ENCODE measurements at regions not wholly inside any gene's neighbourhood (a gene's known extent, or its start where the extent isn't known, plus 50 kb on each side); places are given as distances from the start of the nearest gene placed in this dataset.

DNA sequence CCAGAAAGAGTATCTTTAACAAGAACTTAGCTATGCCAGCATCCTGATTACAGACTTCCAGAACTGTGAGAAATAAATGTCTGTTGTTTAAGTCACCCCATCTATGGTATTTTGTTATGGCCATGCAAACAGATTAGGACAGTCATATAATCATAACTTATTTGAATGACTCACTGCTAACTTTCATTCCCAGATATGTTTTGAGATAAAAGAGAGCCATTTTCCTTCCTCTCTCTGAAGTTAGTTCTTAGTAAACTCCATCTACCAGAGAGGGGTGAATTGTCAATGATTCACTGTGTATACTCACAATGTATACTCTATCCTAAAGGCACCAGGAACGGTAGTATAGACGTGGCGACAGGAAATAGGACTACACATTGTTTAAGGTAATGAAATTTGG is 179.4 kb upstream of the DPH6 start:
- no peak for DNase-seq (ENCODE audit: low spot score)

DNA sequence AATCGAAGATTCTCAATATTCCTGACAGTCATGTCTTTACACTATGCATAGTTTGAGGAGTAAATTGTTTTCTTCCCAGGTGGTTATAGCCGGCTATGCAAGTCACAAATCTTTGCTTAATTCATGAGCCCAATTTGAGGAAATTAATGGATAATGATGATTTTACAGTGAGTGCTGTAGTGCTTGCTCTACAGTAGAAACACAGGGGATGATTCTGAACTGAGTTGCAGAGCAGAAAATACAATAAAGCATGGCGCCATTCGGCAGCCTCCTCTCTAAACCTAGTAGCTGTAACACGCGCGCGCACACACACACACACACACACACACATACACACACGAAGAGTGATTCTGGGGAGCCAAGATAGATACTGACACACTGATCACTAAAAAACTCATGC is 181.7 kb upstream of the DPH6 start:
- DNase-seq (ENCODE audit: low spot score), result no peak

DNA sequence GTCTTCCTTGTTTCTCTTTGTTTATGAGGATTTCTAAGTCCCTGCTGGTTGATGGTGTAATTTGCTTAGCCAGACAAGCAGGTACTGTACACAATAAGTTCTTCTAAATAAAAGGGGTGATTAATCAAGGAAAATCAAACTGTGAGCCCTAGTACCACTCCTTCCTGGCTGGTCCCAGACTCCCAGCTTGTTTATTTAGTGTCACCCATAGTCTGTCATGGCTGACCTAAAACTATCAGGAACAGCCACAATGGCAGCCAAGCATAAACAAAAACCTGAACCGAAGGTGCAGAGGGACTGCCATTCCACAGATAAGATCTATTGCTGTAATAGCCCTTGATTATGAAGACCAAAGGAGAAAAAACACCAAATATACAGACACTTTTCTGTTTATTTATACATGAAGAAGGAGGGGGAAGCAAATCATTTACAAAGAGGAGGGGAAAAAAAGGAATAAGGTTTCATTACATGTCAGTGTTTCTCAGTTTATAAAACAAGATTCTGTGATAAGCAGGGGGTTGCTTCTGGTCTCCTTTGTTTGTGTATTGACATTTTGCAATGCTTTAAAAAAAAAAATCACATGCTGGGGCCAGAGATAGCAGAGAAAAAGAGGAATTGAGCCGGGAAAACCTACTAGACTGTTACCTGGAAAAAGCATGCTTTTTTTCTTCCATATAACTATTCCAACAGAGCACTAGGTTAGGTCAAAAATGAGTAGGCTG is 182.4 kb upstream of the DPH6 start:
- no peak for DNase-seq (ENCODE audit: low spot score)

DNA sequence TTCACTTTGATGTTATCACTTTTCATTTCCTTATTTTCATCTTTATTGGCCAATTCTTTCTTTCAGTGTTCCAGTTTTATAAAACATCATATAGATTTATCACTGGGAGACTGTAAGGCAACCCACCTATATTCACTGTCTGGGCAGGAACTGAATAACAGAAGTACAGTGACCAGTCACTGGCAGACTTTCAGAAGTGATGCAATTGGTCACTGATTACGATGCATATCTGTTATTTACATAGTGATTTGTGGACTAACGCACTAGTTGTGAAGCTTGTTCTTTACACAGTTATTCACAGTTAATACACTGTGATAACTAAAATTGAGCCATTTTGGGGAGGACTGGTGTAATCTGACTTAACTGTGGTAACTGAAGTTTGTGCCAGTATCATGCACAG is 190.2 kb upstream of the DPH6 start:
- no peak for DNase-seq (ENCODE audit: low spot score)

DNA sequence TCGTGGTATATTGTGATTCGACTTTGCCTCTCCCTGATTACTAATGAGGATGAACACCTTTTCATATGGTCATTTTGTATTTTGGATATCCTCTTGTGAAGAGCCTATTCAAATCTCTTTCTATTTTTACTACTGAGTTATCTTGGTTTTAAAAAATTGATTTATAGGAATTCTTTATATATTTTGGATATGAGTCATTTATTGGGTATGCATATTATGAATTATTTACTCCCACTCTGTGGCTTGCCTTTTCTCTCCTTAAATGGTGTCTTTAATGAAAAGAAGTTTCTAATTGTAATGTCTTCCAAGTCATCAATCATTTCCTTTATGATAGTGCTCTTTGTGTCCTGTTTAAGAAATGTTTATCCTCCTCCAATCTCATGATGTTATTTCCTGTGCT is 191.5 kb upstream of the DPH6 start:
- DNase-seq (ENCODE audit: low spot score), result no peak

DNA sequence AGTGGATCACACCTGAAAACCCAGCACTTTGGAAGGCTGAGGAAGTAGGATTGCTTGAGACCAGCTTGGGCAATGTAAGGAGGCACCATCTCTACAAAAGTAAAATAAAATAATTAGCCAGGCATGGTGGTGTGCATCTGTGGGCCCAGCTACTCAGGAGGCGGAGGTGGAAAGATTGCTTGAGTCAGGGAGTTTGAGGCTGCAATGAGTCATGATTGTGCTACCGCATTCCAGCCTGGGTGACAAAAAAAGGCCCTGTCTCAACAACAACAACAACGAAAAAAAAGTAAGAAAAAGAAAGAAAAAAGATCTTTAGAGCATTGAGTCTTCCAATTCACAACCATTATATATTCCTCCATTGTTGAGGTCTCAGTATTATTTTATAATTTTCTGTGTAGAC is 192.4 kb upstream of the DPH6 start:
- peak; percentile 79 for DNase-seq (ENCODE audit: low spot score)

DNA sequence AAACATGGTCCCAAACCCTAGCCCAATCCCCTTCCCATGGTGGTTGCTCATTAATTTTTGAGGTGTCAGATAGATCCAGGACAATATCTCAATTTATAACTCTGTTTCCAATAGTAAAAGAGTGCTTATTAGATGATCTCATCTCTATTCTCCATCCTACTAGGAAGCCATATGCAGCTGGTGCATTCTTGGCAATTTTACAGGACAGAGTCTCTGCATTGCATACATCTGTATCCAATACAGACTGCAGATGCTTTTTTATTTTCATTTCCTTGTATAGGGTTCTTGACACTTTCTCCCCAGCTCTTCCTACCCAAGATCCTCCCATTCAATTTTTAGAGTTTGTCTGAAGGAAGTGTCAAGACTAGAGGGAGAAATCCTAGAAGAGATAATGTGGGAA is 194.8 kb upstream of the DPH6 start:
- DNase-seq (ENCODE audit: low spot score), result no peak

DNA sequence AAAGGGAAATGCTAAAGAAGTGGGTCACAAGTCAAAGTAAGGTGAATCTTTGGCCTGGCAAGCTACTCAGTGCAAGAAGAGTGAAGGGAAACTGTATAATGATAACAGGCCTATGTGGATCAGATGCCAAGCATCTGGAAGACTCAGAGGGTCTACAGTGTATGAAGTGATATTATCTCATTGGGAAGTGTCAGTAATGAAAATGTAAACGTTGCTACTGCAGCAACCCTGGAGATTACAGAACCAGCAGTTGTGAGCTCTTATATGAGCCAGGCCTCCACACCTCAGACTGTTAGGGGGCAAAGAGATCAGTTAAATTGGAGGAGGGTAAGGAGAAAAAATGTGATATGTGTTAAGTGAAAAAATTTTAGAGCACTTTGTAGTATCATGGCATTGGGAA is 195.4 kb upstream of the DPH6 start:
- no peak for DNase-seq (ENCODE audit: low spot score)

DNA sequence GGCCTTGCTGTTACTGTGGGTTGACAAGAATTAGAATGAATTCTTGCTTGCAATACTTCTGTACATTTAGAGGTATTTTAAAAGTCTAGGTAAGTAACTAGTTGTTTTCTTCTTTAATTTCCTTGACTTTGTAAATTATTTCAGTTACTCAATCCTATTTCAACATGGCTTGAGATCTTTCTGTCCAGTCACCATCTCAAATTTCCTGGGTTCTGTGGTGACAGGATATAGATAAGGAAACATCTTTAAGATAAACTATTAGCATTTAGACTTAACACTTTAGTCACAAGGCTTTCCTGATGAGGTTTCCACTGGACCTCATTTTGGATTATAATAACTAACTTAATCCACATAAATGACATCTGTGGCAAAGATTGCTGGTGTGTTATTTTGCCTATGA is 195.9 kb upstream of the DPH6 start:
- DNase-seq (ENCODE audit: low spot score), result no peak

DNA sequence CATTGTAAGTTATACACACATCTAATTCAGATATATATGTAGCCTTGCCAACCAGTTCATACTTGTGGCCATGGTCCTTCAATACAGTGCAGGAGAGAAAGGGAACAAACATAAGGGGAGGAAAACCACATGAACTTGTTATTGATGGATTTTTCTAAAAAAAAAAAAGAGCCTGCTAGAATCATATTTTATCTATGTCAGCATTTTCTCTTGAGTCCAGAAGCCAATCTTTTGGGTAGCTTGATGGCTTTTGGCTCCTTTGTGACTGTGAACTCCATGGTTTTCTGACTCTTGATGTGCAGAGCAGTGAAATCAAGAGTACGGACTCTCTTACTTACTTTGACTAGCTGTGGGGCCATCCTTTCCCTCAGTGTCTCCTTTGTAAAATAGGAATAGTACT is 197.4 kb upstream of the DPH6 start:
- no peak for DNase-seq (ENCODE audit: low spot score)

DNA sequence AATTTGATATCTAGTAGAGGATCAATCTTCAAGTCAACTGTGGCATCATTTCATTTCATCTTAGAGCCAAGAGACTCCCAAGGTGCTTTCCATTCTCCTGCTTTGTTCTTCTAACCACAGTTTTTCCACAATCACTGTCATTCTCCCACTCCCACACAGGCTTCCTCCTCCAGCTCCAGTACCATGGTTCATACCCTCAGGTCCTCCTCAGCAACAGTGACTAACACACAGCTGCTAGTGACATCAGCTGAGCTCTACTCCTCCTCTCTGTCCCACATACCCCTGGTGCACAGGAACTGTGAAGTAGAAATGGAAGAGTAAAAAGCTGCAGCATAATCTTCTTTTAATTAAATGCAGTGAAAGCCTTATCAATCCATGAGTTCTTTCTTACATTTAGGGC is 200.2 kb upstream of the DPH6 start:
- DNase-seq (ENCODE audit: low spot score), result no peak

DNA sequence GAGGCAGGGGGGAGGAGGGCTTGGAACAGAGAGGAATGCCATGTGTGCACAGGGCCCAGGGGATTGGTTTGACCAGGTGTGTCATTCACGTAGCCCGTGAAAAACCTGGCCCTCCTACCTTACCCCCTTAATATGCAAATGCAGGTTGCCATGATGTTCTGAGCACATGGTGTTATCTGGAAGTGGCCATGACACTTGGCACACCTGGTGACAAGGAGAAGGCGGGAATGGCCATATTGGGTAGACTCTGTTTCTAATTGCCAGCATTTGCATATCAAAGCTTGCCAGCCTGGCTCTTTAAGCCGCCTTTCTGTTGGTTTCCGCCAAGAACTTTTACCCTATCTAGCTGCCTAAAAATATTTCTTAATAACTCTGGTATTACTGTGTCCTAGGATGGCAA is 202.1 kb upstream of the DPH6 start:
- DNase-seq (ENCODE audit: low spot score), result no peak

DNA sequence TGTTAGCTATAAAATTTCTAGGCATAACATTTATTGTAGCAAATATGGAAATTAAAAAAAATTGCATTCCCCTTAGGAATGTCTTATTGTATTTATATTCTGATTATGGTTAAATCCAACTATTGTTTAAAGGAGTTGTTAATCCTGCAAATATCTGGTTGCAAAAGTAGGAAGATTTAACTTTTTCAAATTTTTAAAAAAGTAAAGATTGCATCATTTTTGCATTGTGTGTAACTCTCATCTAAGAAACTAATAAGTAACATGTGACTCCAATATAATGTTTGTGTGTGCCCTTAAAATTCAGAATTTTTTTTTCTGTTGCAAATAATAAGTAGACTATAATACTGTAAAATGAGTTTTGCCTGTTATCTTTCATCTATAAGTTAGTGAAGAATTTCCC is 204.1 kb upstream of the DPH6 start:
- DNase-seq (ENCODE audit: low spot score), result no peak

DNA sequence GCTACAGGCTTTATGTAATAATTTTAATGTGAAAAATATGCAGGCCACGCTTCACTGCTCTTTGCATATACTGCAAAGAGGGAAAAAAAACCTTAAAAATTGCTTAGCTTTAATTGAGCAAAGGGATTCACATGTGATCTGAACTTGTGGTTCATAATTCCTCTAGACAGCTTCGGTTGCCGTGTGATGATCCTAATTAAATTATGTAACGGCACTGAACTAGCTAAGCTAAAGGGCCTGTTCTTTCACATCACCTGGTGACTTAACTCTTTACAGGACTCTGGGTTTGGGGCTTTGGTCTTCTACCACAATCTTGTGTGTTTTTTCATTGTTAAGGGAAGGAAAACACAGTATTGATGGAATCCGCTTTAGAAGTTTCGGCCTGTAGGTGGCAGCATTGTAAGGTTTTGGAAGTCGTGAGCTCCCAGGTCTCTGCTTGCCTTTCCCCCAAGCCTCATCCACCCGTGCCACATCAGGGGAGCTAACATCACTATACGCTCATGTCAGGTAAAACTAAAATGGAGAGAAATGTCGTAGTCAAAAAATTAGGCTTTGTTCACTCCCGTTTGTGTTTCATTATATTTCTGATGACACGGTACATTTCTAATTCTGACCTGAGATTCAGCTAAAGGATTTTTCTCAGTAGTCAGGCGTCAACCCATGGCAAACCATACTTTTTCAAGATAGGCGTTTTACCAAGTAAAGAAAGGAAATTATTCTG is 205.6 kb upstream of the DPH6 start:
- peak; percentile 52 for DNase-seq (ENCODE audit: low spot score)

DNA sequence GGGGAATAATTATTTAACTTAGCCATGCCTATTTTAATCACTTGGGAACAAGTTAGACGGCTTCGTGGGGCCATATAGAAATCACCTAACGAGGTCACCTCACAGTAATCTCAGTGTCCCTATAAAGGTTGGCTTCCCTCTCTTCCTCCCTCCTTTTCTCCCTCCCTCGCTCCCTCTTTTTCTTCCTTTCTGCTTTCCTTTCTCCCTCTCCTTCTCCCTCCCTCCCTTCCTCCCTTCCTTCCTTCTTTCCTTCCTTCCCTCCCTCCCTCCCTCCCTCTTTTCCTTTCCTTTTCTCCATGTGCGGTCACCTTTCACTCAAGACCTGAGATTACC is 206.1 kb upstream of the DPH6 start:
- no peak for DNase-seq (ENCODE audit: low spot score)

DNA sequence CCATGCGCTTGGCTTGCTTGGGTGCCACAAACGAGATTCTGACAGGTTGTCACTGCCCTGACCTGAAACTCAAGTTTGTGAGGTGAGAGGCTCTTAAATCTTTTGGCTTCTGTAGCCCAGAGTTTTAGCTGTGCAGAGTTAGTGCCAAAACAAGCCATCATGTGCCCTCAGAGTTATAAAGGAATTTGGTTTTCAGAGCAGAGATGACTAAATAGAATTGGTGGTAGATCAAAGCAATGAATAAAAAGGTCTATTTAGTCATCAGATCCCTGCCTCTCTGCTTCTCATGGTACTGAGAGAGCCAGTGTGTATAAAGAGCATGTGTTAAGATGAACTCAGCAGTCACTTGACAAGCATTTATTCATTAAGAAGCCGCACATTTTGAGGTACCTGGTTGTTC is 207.5 kb upstream of the DPH6 start:
- no peak for DNase-seq (ENCODE audit: low spot score)

DNA sequence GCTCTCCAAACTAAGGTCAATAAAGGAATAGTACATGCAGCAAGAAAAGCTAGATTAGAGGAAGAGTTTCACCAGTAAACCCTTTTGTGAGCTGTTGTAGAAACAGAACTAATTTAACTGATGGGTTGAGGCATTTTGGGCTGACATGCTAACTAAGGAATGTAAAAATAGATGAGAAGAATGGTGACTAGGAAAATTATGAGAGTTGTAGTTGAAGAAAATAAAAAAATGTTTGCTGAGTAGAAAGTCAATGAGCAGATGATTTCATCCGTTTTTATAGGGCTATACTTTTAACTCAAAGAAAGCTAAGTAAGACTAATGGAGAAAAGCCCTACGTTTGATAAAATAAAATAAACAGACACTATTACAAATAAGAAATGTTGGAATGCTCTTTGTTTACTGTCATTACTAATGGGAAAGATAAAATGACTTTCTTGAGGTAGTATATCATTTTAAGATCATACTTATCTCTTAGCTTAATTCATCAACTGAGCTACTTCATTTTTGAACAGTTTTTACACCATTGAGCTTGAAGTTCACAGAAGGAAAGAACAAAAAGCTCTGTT is 209.4 kb upstream of the DPH6 start:
- no peak for DNase-seq (ENCODE audit: low spot score)

DNA sequence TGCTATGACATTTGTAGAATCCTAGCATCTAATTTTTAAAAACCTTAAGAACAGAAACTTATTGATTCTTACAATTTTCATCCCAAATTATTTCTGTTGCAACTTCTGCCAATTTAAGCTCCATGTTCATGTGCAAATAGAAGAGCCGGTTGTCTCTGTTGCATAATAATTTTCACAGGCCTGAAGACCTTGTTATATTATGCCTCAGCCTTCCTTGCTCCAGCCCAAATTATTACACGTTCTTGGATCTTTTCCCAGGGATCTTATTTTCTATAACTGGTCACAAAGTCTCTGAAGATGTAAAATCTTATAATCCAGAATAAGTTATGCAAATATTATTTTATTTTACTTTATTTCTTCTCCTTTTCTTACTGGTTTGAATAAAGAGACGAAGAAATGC is 210.7 kb upstream of the DPH6 start:
- DNase-seq (ENCODE audit: low spot score), result no peak

DNA sequence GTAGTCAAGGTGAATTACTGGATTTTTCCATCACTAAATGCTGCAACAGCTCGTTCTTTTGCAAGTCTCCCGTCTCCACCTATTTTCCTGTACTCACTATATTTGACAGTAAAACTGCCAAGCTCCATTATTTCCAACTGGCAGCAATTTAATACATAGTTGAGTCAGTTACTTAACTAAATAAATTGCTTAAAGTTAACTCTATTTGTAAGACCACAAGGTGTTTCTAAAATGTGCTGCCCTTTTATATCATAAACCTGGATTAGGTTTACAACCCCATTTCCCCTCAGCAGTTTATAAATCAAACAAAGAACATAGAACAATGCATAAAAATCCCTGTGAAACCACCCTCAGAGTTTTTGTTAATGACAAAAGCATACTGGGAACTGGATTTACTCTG is 211.4 kb upstream of the DPH6 start:
- DNase-seq (ENCODE audit: low spot score), result no peak

DNA sequence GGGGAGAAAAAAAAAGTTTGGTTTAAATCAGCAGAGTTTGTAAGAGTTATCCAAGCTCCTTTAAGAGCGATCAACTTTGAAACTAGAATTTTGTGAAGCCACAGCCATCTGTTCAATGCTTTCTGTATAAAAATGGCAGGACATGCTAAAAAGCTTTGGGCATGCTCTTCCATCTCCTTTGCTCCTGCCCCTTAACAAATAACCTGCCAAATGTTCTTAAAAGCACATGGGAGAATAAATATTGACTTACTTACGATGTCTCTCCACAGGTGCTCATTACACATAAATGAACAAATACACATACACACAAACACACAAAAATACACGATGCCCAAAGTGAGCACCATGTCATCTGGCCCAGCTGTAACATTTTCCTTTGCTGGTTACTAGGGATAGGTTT is 211.8 kb upstream of the DPH6 start:
- DNase-seq (ENCODE audit: low spot score), result no peak

DNA sequence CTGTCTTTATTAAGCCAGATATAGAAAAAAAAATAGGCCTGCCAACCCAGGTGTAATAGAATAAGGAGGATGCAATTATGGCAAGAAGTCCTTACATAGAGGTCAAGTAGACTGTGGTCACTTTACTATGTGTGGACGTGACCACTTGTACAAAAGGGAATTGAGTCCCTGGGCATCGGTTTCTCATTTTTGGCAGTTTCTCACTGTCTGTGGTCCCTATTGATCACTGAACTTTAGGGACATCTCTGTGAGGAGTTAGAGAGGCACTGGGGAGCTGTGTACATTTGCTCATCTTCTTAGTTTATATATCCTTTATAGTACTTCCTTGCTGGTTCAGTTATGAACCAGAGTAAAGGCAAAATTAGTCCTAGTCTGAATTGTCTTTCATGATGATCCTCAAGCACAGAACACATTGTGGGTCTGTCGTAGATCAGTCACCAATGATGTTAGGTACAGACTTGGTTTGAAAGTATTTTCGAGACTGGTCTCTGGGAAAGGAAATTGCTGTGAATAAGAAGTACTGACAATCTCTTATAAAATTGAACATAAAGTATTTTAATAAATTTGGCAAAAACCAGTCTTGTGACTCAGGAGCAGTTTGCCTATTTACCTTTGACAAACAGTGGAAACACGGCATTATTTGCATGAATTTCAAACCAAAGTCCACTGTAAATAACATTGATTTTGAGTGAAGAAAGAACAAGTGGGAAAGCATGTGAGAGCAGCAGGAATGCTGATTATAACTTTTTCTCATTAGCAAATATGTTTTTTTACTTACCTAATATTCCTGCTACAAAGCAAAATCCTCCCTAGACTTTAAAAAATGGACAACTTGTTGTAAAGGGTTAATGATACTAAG is 218.9 kb upstream of the DPH6 start:
- no peak for DNase-seq (ENCODE audit: low spot score)

DNA sequence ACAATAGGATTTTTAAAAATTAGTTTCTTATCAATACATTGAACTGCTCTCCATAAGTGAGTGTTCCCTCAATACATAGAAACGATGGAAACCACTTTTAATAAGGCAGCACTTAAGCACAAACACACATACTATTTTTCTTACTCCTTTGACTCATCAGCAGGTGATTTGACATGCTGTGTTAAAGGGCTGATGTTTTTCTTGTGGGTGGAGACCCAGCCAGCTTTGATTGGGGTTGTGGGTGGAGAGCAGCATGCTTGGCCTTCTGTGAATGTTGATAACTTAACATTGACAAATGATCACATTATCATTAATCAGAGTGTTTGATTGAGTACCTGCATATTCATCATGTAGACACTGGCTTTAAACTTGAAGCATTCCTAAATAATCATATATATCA is 223.0 kb upstream of the DPH6 start:
- DNase-seq (ENCODE audit: low spot score), result no peak

DNA sequence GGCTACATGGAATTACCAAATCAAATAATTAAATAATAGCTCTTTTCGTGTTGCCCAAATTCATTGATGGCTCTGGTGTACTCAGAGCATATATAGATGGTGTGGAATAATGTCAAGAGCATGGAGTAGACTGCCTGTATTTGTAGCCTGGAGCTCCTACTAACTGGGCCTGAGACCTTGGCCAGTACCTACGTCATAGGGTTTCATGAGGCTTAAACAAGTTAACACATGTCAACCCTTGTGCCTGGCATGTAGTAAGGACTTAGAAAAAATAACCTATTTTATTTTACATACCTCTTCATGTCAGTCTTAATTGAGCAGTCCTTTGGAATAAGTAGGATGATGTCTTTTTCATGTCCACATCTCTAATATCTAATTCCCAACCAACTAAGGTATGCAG is 223.7 kb upstream of the DPH6 start:
- no peak for DNase-seq (ENCODE audit: low spot score)
